Parathyroid adenoma (tissue), 2 donors: ENCODE measurements at regions not wholly inside any gene's neighbourhood (a gene's known extent, or its start where the extent isn't known, plus 50 kb on each side); places are given as distances from the start of the nearest gene placed in this dataset.

Experiments
- H2AFZ ChIP-seq: fragments of 300-600 bp; sonication (generic); one replicate; pipeline ENCODE4 v1.7.0; 2017; ENCODE audit warnings: antibody characterized with exemption, mild to moderate bottlenecking
- H3K27ac ChIP-seq: fragments of 300-600 bp; sonication (generic); one replicate; pipeline ENCODE4 v1.7.0; 2017
- H3K27me3 ChIP-seq: fragments of 300-600 bp; sonication (generic); one replicate; pipeline ENCODE4 v1.7.0; 2017; ENCODE audit warnings: low read length; ENCODE audit not compliant: control insufficient read depth, insufficient read depth
- H3K36me3 ChIP-seq: fragments of 300-600 bp; sonication (generic); one replicate; pipeline ENCODE4 v1.7.0; 2017; ENCODE audit warnings: low read length; ENCODE audit not compliant: control insufficient read depth, insufficient read depth
- H3K4me1 ChIP-seq: fragments of 300-600 bp; sonication (generic); one replicate; pipeline ENCODE4 v1.7.0; 2017; ENCODE audit warnings: control low read depth
- H3K4me2 ChIP-seq: fragments of 300-600 bp; sonication (generic); one replicate; pipeline ENCODE4 v1.7.0; 2017; ENCODE audit warnings: low read length
- H3K4me3 ChIP-seq: fragments of 300-600 bp; sonication (generic); one replicate; pipeline ENCODE4 v1.7.0; 2017; ENCODE audit warnings: low read depth, low read length
- H3K79me2 ChIP-seq: fragments of 300-600 bp; sonication (generic); one replicate; pipeline ENCODE4 v1.7.0; 2017; ENCODE audit warnings: control low read depth
- H3K9ac ChIP-seq: fragments of 300-600 bp; sonication (generic); one replicate; pipeline ENCODE4 v1.7.0; 2017; ENCODE audit warnings: mild to moderate bottlenecking
- H3K9me3 ChIP-seq: fragments of 300-600 bp; sonication (generic); one replicate; pipeline ENCODE4 v1.7.0; 2017; ENCODE audit warnings: low read length; ENCODE audit not compliant: control insufficient read depth
- CTCF ChIP-seq: fragments of 300-600 bp; sonication (generic); IDR thresholded peaks from one replicate; pipeline ENCODE4 v1.7.0; 2017; ENCODE audit warnings: antibody characterized with exemption, mild to moderate bottlenecking
- donor health status: primary hyperparathyroidism.

- Histone ChIP-seq H3K79me2 (no peaks in the 10 kb centered on the region), H2AFZ (no peak overlapping the region), H3K27ac (no peak overlapping the region), H3K4me3 (no peak overlapping the region), H3K9me3 (no peaks in the 10 kb centered on the region), H3K4me2 (no peak overlapping the region), H3K9ac (no peak overlapping the region), H3K27me3 (no peaks in the 10 kb centered on the region), H3K36me3 (no peaks in the 10 kb centered on the region), H3K4me1 (no peaks in the 10 kb centered on the region)
- TF ChIP-seq CTCF = no peak
Measured at GRCh38 chr14:61881046-61881445, 118.8 kb downstream of the SNAPC1 start.

- H3K4me1 ChIP-seq = no peaks in the 10 kb centered on the region
- no peaks in the 10 kb centered on the region for H3K9me3 ChIP-seq
- TF ChIP-seq CTCF = no peak
Measured at GRCh38 chr14:61884711-61885110, 122.5 kb downstream of the SNAPC1 start.

GRCh38 chr14:61885203-61885961, 123.2 kb downstream of the SNAPC1 start:
- TF ChIP-seq CTCF = no peak
- Histone ChIP-seq H3K9me3 (no peaks in the 10 kb centered on the region), H2AFZ (no peak overlapping the region), H3K27me3 (no peaks in the 10 kb centered on the region), H3K27ac (no peak overlapping the region), H3K79me2 (no peaks in the 10 kb centered on the region), H3K9ac (no peak overlapping the region), H3K36me3 (no peaks in the 10 kb centered on the region), H3K4me2 (no peak overlapping the region), H3K4me3 (no peak overlapping the region), H3K4me1 (no peaks in the 10 kb centered on the region)

More at GRCh38 chr14:61884711-61885110, 122.5 kb downstream of the SNAPC1 start:
- Histone ChIP-seq H3K4me2 (no peak overlapping the region), H3K79me2 (no peaks in the 10 kb centered on the region), H3K9ac (no peak overlapping the region), H3K36me3 (no peaks in the 10 kb centered on the region), H3K27ac (no peak overlapping the region), H3K27me3 (no peaks in the 10 kb centered on the region), H2AFZ (no peak overlapping the region), H3K4me3 (no peak overlapping the region)

- Histone ChIP-seq H3K9me3 (no peaks in the 10 kb centered on the region), H3K79me2 (no peaks in the 10 kb centered on the region), H3K4me1 (no peaks in the 10 kb centered on the region), H3K9ac (no peak overlapping the region), H2AFZ (no peak overlapping the region), H3K27ac (no peak overlapping the region), H3K4me2 (no peak overlapping the region), H3K36me3 (no peaks in the 10 kb centered on the region), H3K27me3 (no peaks in the 10 kb centered on the region), H3K4me3 (no peak overlapping the region)
- no peak for TF ChIP-seq CTCF
Measured at GRCh38 chr14:61887628-61888027, 125.4 kb downstream of the SNAPC1 start.

GRCh38 chr14:61889914-61890351, 127.7 kb downstream of the SNAPC1 start:
- H3K27ac ChIP-seq = no peak overlapping the region
- H3K4me2 ChIP-seq = no peak overlapping the region
- no peaks in the 10 kb centered on the region for H3K79me2 ChIP-seq
- H3K27me3 ChIP-seq = no peaks in the 10 kb centered on the region
- no peaks in the 10 kb centered on the region for H3K4me1 ChIP-seq
- H3K36me3 ChIP-seq = no peaks in the 10 kb centered on the region
- TF ChIP-seq CTCF = no peak
- no peak overlapping the region for H2AFZ ChIP-seq
- H3K9ac ChIP-seq = no peak overlapping the region
- no peaks in the 10 kb centered on the region for H3K9me3 ChIP-seq
- no peak overlapping the region for H3K4me3 ChIP-seq
